H1 (cell line): ENCODE measurements at regions not wholly inside any gene's neighbourhood (a gene's known extent, or its start where the extent isn't known, plus 50 kb on each side); places are given as distances from the start of the nearest gene placed in this dataset.

Experiments used
- CTCF ChIA-PET: fragments of 300-600 bp; sonication (Branson Sonifier 250); formaldehyde crosslinking; loops from one replicate; lab custom pipeline; 2021; ENCODE audit not compliant: partially characterized antibody; lab: Charles Lee
- POLR2A ChIA-PET: fragments of 300-600 bp; sonication (Branson Sonifier 250); formaldehyde crosslinking; loops from one replicate; lab custom pipeline; 2021; ENCODE audit warnings: inconsistent platforms; ENCODE audit not compliant: partially characterized antibody; lab: Charles Lee
- DNase-seq, 2 experiments: peaks; one replicate each; pipeline versions ENCODE4 v3.0.0 to v3.0.0-alpha.2; 2010 to 2022; ENCODE audit warnings: low spot score in 2 of 2, low read depth in 1 of 2, mixed read lengths in 1 of 2
- FAIRE-seq: peaks from 2 replicates; lab custom pipeline; 2011; peaks lifted over from hg19 to GRCh38; lab: Jason Lieb, UNC
- H2AFZ ChIP-seq: 2 replicates; pipeline ENCODE4 v1.8.1; 2012; ENCODE audit warnings: low read length, inconsistent platforms
- H2AK5ac ChIP-seq: 2 replicates; pipeline ENCODE4 v1.6.1; 2013; ENCODE audit warnings: low read depth, low read length
- H2BK120ac ChIP-seq: replicated peaks from 2 replicates; pipeline ENCODE3; 2013; ENCODE audit warnings: low read depth, low read length, inconsistent platforms
- H2BK12ac ChIP-seq: 2 replicates; pipeline ENCODE4 v1.6.1; 2013; ENCODE audit warnings: low read depth, low read length
- H2BK15ac ChIP-seq: 2 replicates; pipeline ENCODE4 v1.6.1; 2013; ENCODE audit warnings: low read length
- H2BK20ac ChIP-seq: 2 replicates; pipeline ENCODE4 v1.6.1; 2013; ENCODE audit warnings: low read length
- H2BK5ac ChIP-seq: 2 replicates; pipeline ENCODE4 v1.6.1; 2013; ENCODE audit warnings: low read depth, low read length
- H3K14ac ChIP-seq: 2 replicates; pipeline ENCODE4 v1.6.1; 2013; ENCODE audit warnings: inconsistent platforms; ENCODE audit not compliant: insufficient read length
- H3K18ac ChIP-seq: 2 replicates; pipeline ENCODE4 v1.6.1; 2013; ENCODE audit warnings: low read length; ENCODE audit errors: extremely low read depth
- H3K23ac ChIP-seq: 2 replicates; pipeline ENCODE4 v1.6.1; 2013; ENCODE audit warnings: inconsistent platforms; ENCODE audit not compliant: insufficient read length
- H3K23me2 ChIP-seq: 2 replicates; pipeline ENCODE4 v1.6.1; 2013; ENCODE audit warnings: low read depth, low read length
- H3K27ac ChIP-seq: 2 replicates; pipeline ENCODE4 v1.6.1; 2011; ENCODE audit warnings: low read depth, low read length, inconsistent platforms
- H3K27me3 ChIP-seq, 4 experiments: replicated peaks in 1 of 4; 1 replicate in 1 of 4; 2 replicates in 3 of 4; pipeline versions ENCODE4 v1.6.1 to v1.8.1; 2011 to 2013; ENCODE audit warnings: low read length in 3 of 4, mild to moderate bottlenecking in 3 of 4, inconsistent platforms in 2 of 4, mixed read lengths in 2 of 4, moderate library complexity in 1 of 4; ENCODE audit not compliant: control insufficient read depth in 3 of 4, insufficient read depth in 3 of 4; ENCODE audit errors: extremely low read depth in 1 of 4
- H3K36me3 ChIP-seq, 4 experiments: 2 replicates each; pipeline versions ENCODE4 v1.6.1 to v1.8.1; 2011 to 2013; ENCODE audit warnings: mild to moderate bottlenecking in 4 of 4, low read length in 3 of 4, moderate library complexity in 2 of 4, control low read depth in 1 of 4, inconsistent platforms in 1 of 4; ENCODE audit not compliant: insufficient read depth in 4 of 4, control insufficient read depth in 2 of 4
- H3K4ac ChIP-seq: replicated peaks from 2 replicates; pipeline ENCODE3; 2013; ENCODE audit warnings: low read length, low read depth, mixed read lengths, inconsistent platforms; ENCODE audit not compliant: insufficient read length
- H3K4me1 ChIP-seq, 4 experiments: replicated peaks in 1 of 4; 1 replicate in 1 of 4; 2 replicates in 3 of 4; pipeline versions ENCODE4 v1.6.1 to v1.8.1; 2011 to 2013; ENCODE audit warnings: low read length in 3 of 4, inconsistent platforms in 2 of 4, mixed read lengths in 1 of 4; ENCODE audit not compliant: insufficient read depth in 4 of 4, control insufficient read depth in 3 of 4
- H3K4me2 ChIP-seq, 2 experiments: 2 replicates each; pipeline versions ENCODE4 v1.6.1 to v1.8.1; 2011 to 2013; ENCODE audit warnings: low read depth in 2 of 2, low read length in 2 of 2, control low read depth in 1 of 2, inconsistent platforms in 1 of 2, mild to moderate bottlenecking in 1 of 2; ENCODE audit not compliant: insufficient read depth in 1 of 2
- H3K4me3 ChIP-seq, 4 experiments: fragments of 200-600, 300-600 bp in 1 of 4; sonication (generic), shearing (Covaris generic), sonication (Bioruptor Twin) in 1 of 4; 2 replicates each; pipeline versions ENCODE4 v1.5.1 to v1.8.1; 2011 to 2016; ENCODE audit warnings: low read length in 4 of 4, low read depth in 3 of 4, control low read depth in 2 of 4, inconsistent platforms in 2 of 4, mild to moderate bottlenecking in 2 of 4, mixed read lengths in 1 of 4, moderate library complexity in 1 of 4; ENCODE audit not compliant: insufficient read depth in 2 of 4; ENCODE audit errors: extremely low read depth in 1 of 4
- H3K56ac ChIP-seq: replicated peaks from 2 replicates; pipeline ENCODE3; 2013; ENCODE audit warnings: low read depth, mild to moderate bottlenecking, mixed read lengths, low read length, inconsistent platforms; ENCODE audit not compliant: insufficient read length
- H3K79me1 ChIP-seq: 2 replicates; pipeline ENCODE4 v1.6.1; 2013; ENCODE audit warnings: low read depth, low read length, control low read depth
- H3K79me2 ChIP-seq, 2 experiments: 2 replicates each; pipeline versions ENCODE4 v1.6.1 to v1.8.1; 2012 to 2013; ENCODE audit warnings: low read length in 2 of 2, mild to moderate bottlenecking in 2 of 2, inconsistent platforms in 1 of 2; ENCODE audit not compliant: insufficient read depth in 2 of 2, control insufficient read depth in 1 of 2
- H3K9ac ChIP-seq, 4 experiments: replicated peaks in 1 of 4; 1 replicate in 1 of 4; 2 replicates in 3 of 4; pipeline versions ENCODE4 v1.6.1 to v1.8.1; 2011 to 2013; ENCODE audit warnings: low read depth in 3 of 4, low read length in 3 of 4, control low read depth in 2 of 4, mild to moderate bottlenecking in 2 of 4, moderate library complexity in 2 of 4, inconsistent platforms in 1 of 4; ENCODE audit errors: extremely low read depth in 1 of 4
- H3K9me3 ChIP-seq, 2 experiments: 2 replicates each; pipeline versions ENCODE4 v1.6.1 to v1.8.1; 2012 to 2013; ENCODE audit warnings: mild to moderate bottlenecking in 2 of 2, moderate library complexity in 2 of 2, control low read depth in 1 of 2, inconsistent platforms in 1 of 2, low read depth in 1 of 2, low read length in 1 of 2, mixed read lengths in 1 of 2; ENCODE audit not compliant: insufficient read depth in 2 of 2
- H4K20me1 ChIP-seq, 2 experiments: replicated peaks in 1 of 2; 2 replicates each; pipeline versions ENCODE3 to v1.8.1; 2011 to 2013; ENCODE audit warnings: inconsistent platforms in 2 of 2, low read length in 2 of 2, mild to moderate bottlenecking in 1 of 2; ENCODE audit not compliant: insufficient read depth in 2 of 2, control insufficient read depth in 1 of 2
- H4K5ac ChIP-seq: 2 replicates; pipeline ENCODE4 v1.6.1; 2013; ENCODE audit warnings: low read length, low read depth, mixed read lengths, inconsistent platforms; ENCODE audit not compliant: insufficient read length
- H4K8ac ChIP-seq: 2 replicates; pipeline ENCODE4 v1.8.0; 2013; ENCODE audit warnings: mild to moderate bottlenecking, moderate library complexity, low read length, inconsistent platforms; ENCODE audit not compliant: insufficient read depth; ENCODE audit errors: extremely low read depth
- H4K91ac ChIP-seq: replicated peaks from 2 replicates; pipeline ENCODE3; 2013; ENCODE audit warnings: low read length, mixed read lengths, inconsistent platforms; ENCODE audit not compliant: insufficient read length
- CBX8 ChIP-seq: fragments of 300-800, 300-1000 bp; sonication (generic); IDR thresholded peaks from 2 replicates; pipeline ENCODE4 v1.7.1; 2016; ENCODE audit warnings: low read depth, low read length, borderline replicate concordance
- EZH2 ChIP-seq: fragments of 200-600 bp; sonication (generic); IDR thresholded peaks from 2 replicates; pipeline ENCODE4 v1.7.1; 2012; ENCODE audit warnings: low read depth, mild to moderate bottlenecking, moderate library complexity, low read length, inconsistent platforms; ENCODE audit not compliant: severe bottlenecking
- GTF2F1 ChIP-seq: IDR thresholded peaks from 2 replicates; pipeline ENCODE4 v1.6.1; 2012; ENCODE audit warnings: low read depth, low read length, improper control_type of control experiment, borderline replicate concordance
- WGBS, 2 experiments: shearing (Covaris generic) in 1 of 2; methylation state at CpG; one replicate each; pipeline versions ENCODE4 v1.1.6 to v1.1.7; 2013 to 2015; ENCODE audit warnings: low lambda C conversion rate in 2 of 2, mixed read lengths in 2 of 2, inconsistent platforms in 1 of 2, low coverage in 1 of 2, missing lambda C conversion rate in 1 of 2; ENCODE audit not compliant: insufficient replicate concordance in 2 of 2, insufficient coverage in 1 of 2, insufficient read length in 1 of 2; ENCODE audit errors: extremely low coverage in 1 of 2, missing lambda C conversion rate in 1 of 2; 5-methylcytosine and 5-hydroxymethylcytosine counted together
- TF ChIP-seq, protein P1 (sequence below): IDR thresholded peaks from 2 replicates; pipeline ENCODE4 v1.6.1; 2011; ENCODE audit warnings: low read length, improper control_type of control experiment

- Histone ChIP-seq H2BK12ac (no peak overlapping the region), H3K18ac (no peak overlapping the region), H3K27me3 (no peaks in the 10 kb centered on the region), H3K79me2 (no peaks in the 10 kb centered on the region), H3K4ac (no peak overlapping the region), H2AK5ac (no peak overlapping the region), H2BK120ac (no peak overlapping the region), H2BK15ac (no peak overlapping the region), H2BK5ac (no peak overlapping the region), H3K79me1 (no peaks in the 10 kb centered on the region), H4K20me1 (no peaks in the 10 kb centered on the region), H4K5ac (no peak overlapping the region), H4K8ac (no peak overlapping the region), H3K14ac (no peak overlapping the region), H3K56ac (no peak overlapping the region), H2BK20ac (no peak overlapping the region), H3K27ac (no peak overlapping the region), H3K36me3 (no peaks in the 10 kb centered on the region), H3K4me2 (no peak overlapping the region), H2AFZ (no peak overlapping the region), H3K9me3 (no peaks in the 10 kb centered on the region), H3K9ac (no peak overlapping the region), H3K23ac (no peak overlapping the region), H3K23me2 (no peaks in the 10 kb centered on the region; the same call in 1 of the 2 replicates), H3K4me1 (no peaks in the 10 kb centered on the region), H4K91ac (no peak overlapping the region), H3K4me3 (no peak overlapping the region)
- no peak for DNase-seq
- 100% methylated on average over 1 of the region's 1 CpG; no CpG with 5 or more reads in 1 of the 2 experiments for WGBS, 2 experiments
- CTCF ChIA-PET: no interaction called here
- POLR2A ChIA-PET: no interaction called here
- no peak for TF ChIP-seq GTF2F1
- TF ChIP-seq CBX8: no peak
- no peak for TF ChIP-seq EZH2
- TF ChIP-seq, protein P1, sequence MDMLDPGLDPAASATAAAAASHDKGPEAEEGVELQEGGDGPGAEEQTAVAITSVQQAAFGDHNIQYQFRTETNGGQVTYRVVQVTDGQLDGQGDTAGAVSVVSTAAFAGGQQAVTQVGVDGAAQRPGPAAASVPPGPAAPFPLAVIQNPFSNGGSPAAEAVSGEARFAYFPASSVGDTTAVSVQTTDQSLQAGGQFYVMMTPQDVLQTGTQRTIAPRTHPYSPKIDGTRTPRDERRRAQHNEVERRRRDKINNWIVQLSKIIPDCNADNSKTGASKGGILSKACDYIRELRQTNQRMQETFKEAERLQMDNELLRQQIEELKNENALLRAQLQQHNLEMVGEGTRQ: no peak
- FAIRE-seq: no peak
Measured at GRCh38 chr12:25617991-25618390, 64.9 kb upstream of the LMNTD1 start.
